HFF-Myc (cell line): ENCODE measurements at regions not wholly inside any gene's neighbourhood (a gene's known extent, or its start where the extent isn't known, plus 50 kb on each side); places are given as distances from the start of the nearest gene placed in this dataset.

Source experiments
- DNase-seq: peaks from one replicate; pipeline ENCODE4 v3.0.0-alpha.2; 2011; ENCODE audit warnings: low read depth; ENCODE audit errors: extremely low read depth
- H3K4me3 ChIP-seq: replicated peaks from 2 replicates; pipeline ENCODE4 v1.5.1; 2011; ENCODE audit warnings: low read depth, mild to moderate bottlenecking, control low read depth, low read length
- CTCF ChIP-seq: IDR thresholded peaks from 2 replicates; pipeline ENCODE4 v1.5.1; 2012; ENCODE audit warnings: mild to moderate bottlenecking, low read depth, low read length, control low read depth; ENCODE audit errors: missing control alignments

- no peak overlapping the region for H3K4me3 ChIP-seq
- no peak for TF ChIP-seq CTCF
- DNase-seq = no peak
These were observed 1134.1 kb downstream of the VRK1 start for GRCh38 chr14:97931273-97931672.

GRCh38 chr14:97942921-97943320, 1145.7 kb downstream of the VRK1 start:
- H3K4me3 ChIP-seq = no peak overlapping the region
- no peak for DNase-seq
- no peak for TF ChIP-seq CTCF

GRCh38 chr14:97943619-97944018, 1146.4 kb downstream of the VRK1 start:
- DNase-seq = no peak
- H3K4me3 ChIP-seq = no peak overlapping the region
- TF ChIP-seq CTCF = no peak

- TF ChIP-seq CTCF = no peak
- DNase-seq = no peak
- H3K4me3 ChIP-seq = no peak overlapping the region
These were observed 1147.2 kb downstream of the VRK1 start for GRCh38 chr14:97944380-97944779.

GRCh38 chr14:97945631-97946030, 1148.4 kb downstream of the VRK1 start:
- no peak overlapping the region for H3K4me3 ChIP-seq
- no peak for DNase-seq

GRCh38 chr14:97946240-97946639, 1149.1 kb downstream of the VRK1 start:
- no peak overlapping the region for H3K4me3 ChIP-seq
- no peak for DNase-seq
- TF ChIP-seq CTCF = no peak

More at GRCh38 chr14:97945631-97946030, 1148.4 kb downstream of the VRK1 start:
- TF ChIP-seq CTCF = no peak

- no peak for DNase-seq
- no peak for TF ChIP-seq CTCF
- H3K4me3 ChIP-seq = no peak overlapping the region
These were observed 1149.5 kb downstream of the VRK1 start for GRCh38 chr14:97946641-97947040.
